Suprapubic skin (tissue), 3 donors: ENCODE measurements at regions not wholly inside any gene's neighbourhood (a gene's known extent, or its start where the extent isn't known, plus 50 kb on each side); places are given as distances from the start of the nearest gene placed in this dataset.

Experiments used
- CTCF ChIP-seq, 2 donors: fragments of 200-600 bp in 1 of 2; fragments of 450-650 bp in 1 of 2; sonication (generic) in 1 of 2; IDR thresholded peaks; one replicate each; pipeline ENCODE4 v1.5.1; 2016 to 2019; ENCODE audit warnings: antibody characterized with exemption in 2 of 2, mild to moderate bottlenecking in 1 of 2, moderate library complexity in 1 of 2
- POLR2A ChIP-seq, 2 donors: fragments of 450-650 bp; IDR thresholded peaks; one replicate each; pipeline ENCODE4 v1.6.1; 2017; ENCODE audit warnings: antibody characterized with exemption in 2 of 2, mild to moderate bottlenecking in 2 of 2, moderate library complexity in 2 of 2

GRCh38 chr14:54026671-54027070, 70.0 kb upstream of the BMP4 start:
- no peak for TF ChIP-seq POLR2A (IDR thresholded peaks at IDR 0.05)
- TF ChIP-seq CTCF (IDR thresholded peaks at IDR 0.05), result no peak
